ENCODE measurements at regions not wholly inside any gene's neighbourhood (a gene's known extent, or its start where the extent isn't known, plus 50 kb on each side); places are given as distances from the start of the nearest gene placed in this dataset.

GRCh38 chr11:92322225-92322624, 97.6 kb downstream of the FAT3 start:
- DNase-seq, result no peak

- no peak for DNase-seq
These were observed 100.3 kb downstream of the FAT3 start for GRCh38 chr11:92324890-92325289.

GRCh38 chr11:92325416-92325815, 100.8 kb downstream of the FAT3 start:
- DNase-seq, result no peak

- no peak for DNase-seq
These were observed 104.5 kb downstream of the FAT3 start for GRCh38 chr11:92329137-92329536.

- DNase-seq, result no peak
These were observed 105.0 kb downstream of the FAT3 start for GRCh38 chr11:92329646-92330045.

- DNase-seq, result no peak
These were observed 105.5 kb downstream of the FAT3 start for GRCh38 chr11:92330114-92330513.

- no peak for DNase-seq
These were observed 108.4 kb downstream of the FAT3 start for GRCh38 chr11:92332986-92333385.

GRCh38 chr11:92340839-92341238, 116.2 kb downstream of the FAT3 start:
- no peak for DNase-seq

- no peak for DNase-seq
These were observed 117.6 kb downstream of the FAT3 start for GRCh38 chr11:92342034-92342720.

GRCh38 chr11:92342886-92343285, 118.3 kb downstream of the FAT3 start:
- DNase-seq, result no peak

- no peak for DNase-seq
These were observed 121.6 kb downstream of the FAT3 start for GRCh38 chr11:92346220-92346619.

GRCh38 chr11:92347454-92347853, 122.8 kb downstream of the FAT3 start:
- no peak for DNase-seq

- DNase-seq, result no peak
These were observed 125.0 kb downstream of the FAT3 start for GRCh38 chr11:92349486-92350156.

- DNase-seq, result no peak
These were observed 132.7 kb downstream of the FAT3 start for GRCh38 chr11:92357344-92357743.

GRCh38 chr11:92357841-92358240, 133.2 kb downstream of the FAT3 start:
- DNase-seq, result no peak

- DNase-seq, result no peak
These were observed 136.9 kb downstream of the FAT3 start for GRCh38 chr11:92361551-92361950.

GRCh38 chr11:92362989-92363388, 138.4 kb downstream of the FAT3 start:
- no peak for DNase-seq

- DNase-seq, result no peak
These were observed 139.6 kb downstream of the FAT3 start for GRCh38 chr11:92364177-92364576.

- DNase-seq, result no peak
These were observed 151.6 kb downstream of the FAT3 start for GRCh38 chr11:92376146-92376599.

GRCh38 chr11:92376680-92377079, 152.1 kb downstream of the FAT3 start:
- no peak for DNase-seq

GRCh38 chr11:92380882-92381281, 156.3 kb downstream of the FAT3 start:
- no peak for DNase-seq

GRCh38 chr11:92382311-92382710, 157.7 kb downstream of the FAT3 start:
- no peak for DNase-seq

GRCh38 chr11:92383430-92383829, 158.8 kb downstream of the FAT3 start:
- no peak for DNase-seq

- DNase-seq, result no peak
These were observed 159.7 kb downstream of the FAT3 start for GRCh38 chr11:92384358-92384757.
